Endothelial cell of hepatic sinusoid (primary cell): ENCODE measurements at regions not wholly inside any gene's neighbourhood (a gene's known extent, or its start where the extent isn't known, plus 50 kb on each side); places are given as distances from the start of the nearest gene placed in this dataset.
"Not testable (repeated sequence)": the region's sequence is repeated elsewhere in the genome, so short reads cannot be mapped to it uniquely, and the experiment has no call there.

ENCODE experiments used
- in situ Hi-C: cut with HindIII; loops from 2 replicates; pipeline ENCODE4 v1.10.0; 2017; ENCODE audit warnings: low sequenced_read_pairs

- in situ Hi-C loops, result no loop called here
Measured at GRCh38 chr2:240191001-240191400, 50.5 kb upstream of the OTOS start.

GRCh38 chr2:240192661-240193060, 52.2 kb upstream of the OTOS start:
- in situ Hi-C loops, result no loop called here

- in situ Hi-C loops, result not testable (repeated sequence)
Measured at GRCh38 chr2:240194341-240194762, 53.9 kb upstream of the OTOS start.

GRCh38 chr2:240195316-240195861, 54.9 kb upstream of the OTOS start:
- in situ Hi-C loops, result no loop called here

- in situ Hi-C loops, result no loop called here
Measured at GRCh38 chr2:240196716-240197461, 56.4 kb upstream of the OTOS start.

GRCh38 chr2:240197462-240198139, 57.1 kb upstream of the OTOS start:
- in situ Hi-C loops, result no loop called here

- in situ Hi-C loops, result no loop called here
Measured at GRCh38 chr2:240198226-240198625, 57.8 kb upstream of the OTOS start.

GRCh38 chr2:240199133-240199870, 58.8 kb upstream of the OTOS start:
- in situ Hi-C loops, result no loop called here

- in situ Hi-C loops, result no loop called here
Measured at GRCh38 chr2:240200230-240201051, 60.0 kb upstream of the OTOS start.

- in situ Hi-C loops, result no loop called here
Measured at GRCh38 chr2:240201866-240202265, 61.4 kb upstream of the OTOS start.

GRCh38 chr2:240202586-240202985, 62.1 kb upstream of the OTOS start:
- in situ Hi-C loops, result no loop called here

- in situ Hi-C loops, result no loop called here
Measured at GRCh38 chr2:240203031-240203787, 62.8 kb upstream of the OTOS start.

- in situ Hi-C loops, result no loop called here
Measured at GRCh38 chr2:240203788-240204270, 63.4 kb upstream of the OTOS start.

- in situ Hi-C loops, result no loop called here
Measured at GRCh38 chr2:240204431-240205276, 64.2 kb upstream of the OTOS start.

- in situ Hi-C loops, result no loop called here
Measured at GRCh38 chr2:240205348-240205747, 64.9 kb upstream of the OTOS start.

GRCh38 chr2:240205772-240206171, 65.3 kb upstream of the OTOS start:
- in situ Hi-C loops, result no loop called here

GRCh38 chr2:240206630-240207029, 66.2 kb upstream of the OTOS start:
- in situ Hi-C loops, result no loop called here

- in situ Hi-C loops, result no loop called here
Measured at GRCh38 chr2:240207661-240208060, 67.2 kb upstream of the OTOS start.

GRCh38 chr2:240208096-240208495, 67.6 kb upstream of the OTOS start:
- in situ Hi-C loops, result no loop called here
